22Rv1 (cell line): ENCODE measurements at regions not wholly inside any gene's neighbourhood (a gene's known extent, or its start where the extent isn't known, plus 50 kb on each side); places are given as distances from the start of the nearest gene placed in this dataset.

ENCODE experiments used
- ZFX ChIP-seq: fragments of 450-650 bp; IDR thresholded peaks from 2 replicates; pipeline ENCODE4 v1.6.1; 2017; ENCODE audit warnings: antibody characterized with exemption, borderline replicate concordance
- TF ChIP-seq, protein P1 (sequence below): fragments of 450-650 bp; IDR thresholded peaks from 2 replicates; pipeline ENCODE4 v1.5.1; 2017; ENCODE audit warnings: mild to moderate bottlenecking

DNA sequence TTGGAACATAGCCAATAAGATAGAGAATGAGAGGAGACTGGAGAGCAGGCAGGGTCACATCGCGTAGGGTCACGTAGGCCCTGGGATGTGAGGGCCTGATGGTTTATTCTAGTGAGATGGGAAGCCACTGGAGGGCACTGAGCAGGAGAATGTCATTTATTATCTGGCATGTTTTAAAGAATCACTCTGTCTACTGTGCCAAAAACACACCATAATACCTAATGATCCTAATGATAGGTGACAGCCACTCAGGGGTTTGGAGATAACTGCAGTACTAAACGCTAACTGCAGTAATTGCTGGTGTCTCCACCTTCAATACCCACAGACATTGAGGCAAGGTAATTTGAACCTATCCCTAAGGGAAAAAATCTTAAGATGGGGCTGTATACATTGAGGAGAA, 185.4 kb downstream of the TTLL7 start:
- TF ChIP-seq, protein P1, sequence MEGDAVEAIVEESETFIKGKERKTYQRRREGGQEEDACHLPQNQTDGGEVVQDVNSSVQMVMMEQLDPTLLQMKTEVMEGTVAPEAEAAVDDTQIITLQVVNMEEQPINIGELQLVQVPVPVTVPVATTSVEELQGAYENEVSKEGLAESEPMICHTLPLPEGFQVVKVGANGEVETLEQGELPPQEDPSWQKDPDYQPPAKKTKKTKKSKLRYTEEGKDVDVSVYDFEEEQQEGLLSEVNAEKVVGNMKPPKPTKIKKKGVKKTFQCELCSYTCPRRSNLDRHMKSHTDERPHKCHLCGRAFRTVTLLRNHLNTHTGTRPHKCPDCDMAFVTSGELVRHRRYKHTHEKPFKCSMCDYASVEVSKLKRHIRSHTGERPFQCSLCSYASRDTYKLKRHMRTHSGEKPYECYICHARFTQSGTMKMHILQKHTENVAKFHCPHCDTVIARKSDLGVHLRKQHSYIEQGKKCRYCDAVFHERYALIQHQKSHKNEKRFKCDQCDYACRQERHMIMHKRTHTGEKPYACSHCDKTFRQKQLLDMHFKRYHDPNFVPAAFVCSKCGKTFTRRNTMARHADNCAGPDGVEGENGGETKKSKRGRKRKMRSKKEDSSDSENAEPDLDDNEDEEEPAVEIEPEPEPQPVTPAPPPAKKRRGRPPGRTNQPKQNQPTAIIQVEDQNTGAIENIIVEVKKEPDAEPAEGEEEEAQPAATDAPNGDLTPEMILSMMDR: no peak
- no peak for TF ChIP-seq ZFX
